ENCODE measurements at regions not wholly inside any gene's neighbourhood (a gene's known extent, or its start where the extent isn't known, plus 50 kb on each side); places are given as distances from the start of the nearest gene placed in this dataset.

GRCh38 chr10:60705376-60705775, 72.9 kb upstream of the CDK1 start:
- no peak for TF ChIP-seq CTCF (IDR thresholded peaks at IDR 0.05)
- no peak for TF ChIP-seq POLR2A (IDR thresholded peaks at IDR 0.05)

All from adrenal gland (tissue), 5 donors.